Frontal cortex (tissue), 1 donor: ENCODE measurements at regions not wholly inside any gene's neighbourhood (a gene's known extent, or its start where the extent isn't known, plus 50 kb on each side); places are given as distances from the start of the nearest gene placed in this dataset. TPM values are rescaled to one million over a fixed set of nuclear protein-coding genes. Genes with fewer than 3 reads are reported as not detected.

Experiments
- small RNA-seq: library from RNA; depleted of rRNA; stranded (forward); fragments of <200 nt; gene quantifications from one replicate; pipeline ENCODE3, GENCODE V24; 2014

Small RNA genes lying in the stretch of these regions (small RNA-seq; reads per million reads assigned to genes)
- gene AC083904.1 (not detected), gene RNU6-4P (not detected)
